Keratinocyte (primary cell): ENCODE measurements at regions not wholly inside any gene's neighbourhood (a gene's known extent, or its start where the extent isn't known, plus 50 kb on each side); places are given as distances from the start of the nearest gene placed in this dataset.

Experiments used
- DNase-seq: peaks from one replicate; pipeline ENCODE4 v3.0.0-alpha.2; 2011; ENCODE audit warnings: low read depth, missing footprints, low spot score
- FAIRE-seq: peaks from 2 replicates; lab custom pipeline; 2011; peaks lifted over from hg19 to GRCh38; lab: Jason Lieb, UNC
- H2AFZ ChIP-seq: 2 replicates; pipeline ENCODE4 v1.6.0; 2012; ENCODE audit warnings: low read length, control low read depth, inconsistent platforms; ENCODE audit not compliant: control insufficient read depth
- H3K27ac ChIP-seq: 2 replicates; pipeline ENCODE4 v1.5.1; 2011; ENCODE audit warnings: low read length; ENCODE audit not compliant: control insufficient read depth, insufficient read depth
- H3K27me3 ChIP-seq: 3 replicates; pipeline ENCODE4 v1.6.0; 2011; ENCODE audit warnings: low read length; ENCODE audit not compliant: control insufficient read depth, insufficient read depth; ENCODE audit errors: extremely low read depth
- H3K36me3 ChIP-seq, 2 experiments: 2 replicates in 1 of 2; 3 replicates in 1 of 2; pipeline ENCODE4 v1.5.1; 2011; ENCODE audit warnings: low read length in 2 of 2, mild to moderate bottlenecking in 1 of 2; ENCODE audit not compliant: control insufficient read depth in 2 of 2, insufficient read depth in 2 of 2; ENCODE audit errors: extremely low read depth in 1 of 2
- H3K4me1 ChIP-seq: 3 replicates; pipeline ENCODE4 v1.5.1; 2011; ENCODE audit warnings: low read length; ENCODE audit not compliant: control insufficient read depth, insufficient read depth; ENCODE audit errors: extremely low read depth
- H3K4me2 ChIP-seq: 3 replicates; pipeline ENCODE4 v1.6.0; 2011; ENCODE audit warnings: low read depth, low read length; ENCODE audit not compliant: control insufficient read depth, insufficient read depth; ENCODE audit errors: extremely low read depth
- H3K4me3 ChIP-seq, 3 experiments: fragments of 200-600 bp in 1 of 3; sonication (generic) in 1 of 3; 2 replicates in 2 of 3; 3 replicates in 1 of 3; pipeline ENCODE4 v1.5.1; 2011 to 2016; ENCODE audit warnings: low read length in 3 of 3, mild to moderate bottlenecking in 3 of 3, control low read depth in 2 of 3, inconsistent platforms in 1 of 3, low read depth in 1 of 3, mixed read lengths in 1 of 3, mixed run types in 1 of 3, moderate library complexity in 1 of 3; ENCODE audit not compliant: control insufficient read depth in 2 of 3, insufficient read depth in 2 of 3; ENCODE audit errors: extremely low read depth in 1 of 3
- H3K79me2 ChIP-seq: 2 replicates; pipeline ENCODE4 v1.6.0; 2012; ENCODE audit warnings: low read length; ENCODE audit not compliant: control insufficient read depth, insufficient read depth
- H3K9ac ChIP-seq: 3 replicates; pipeline ENCODE4 v1.6.0; 2011; ENCODE audit warnings: low read length; ENCODE audit not compliant: control insufficient read depth, insufficient read depth; ENCODE audit errors: extremely low read depth
- H3K9me1 ChIP-seq: 3 replicates; pipeline ENCODE4 v1.6.0; 2011; ENCODE audit warnings: low read length; ENCODE audit not compliant: control insufficient read depth, insufficient read depth; ENCODE audit errors: extremely low read depth
- H3K9me3 ChIP-seq: 2 replicates; pipeline ENCODE4 v1.5.1; 2012; ENCODE audit warnings: low read depth, low read length; ENCODE audit not compliant: control insufficient read depth
- H4K20me1 ChIP-seq: 3 replicates; pipeline ENCODE4 v1.6.0; 2011; ENCODE audit warnings: low read length; ENCODE audit not compliant: control insufficient read depth, insufficient read depth; ENCODE audit errors: extremely low read depth
- CTCF ChIP-seq, 3 experiments: IDR thresholded peaks in 1 of 3; conservative IDR thresholded peaks in 1 of 3; optimal IDR thresholded peaks in 1 of 3; 2 replicates in 2 of 3; 3 replicates in 1 of 3; pipeline versions ENCODE3 to v1.5.1; 2011; ENCODE audit warnings: low read length in 3 of 3, mild to moderate bottlenecking in 3 of 3, moderate library complexity in 2 of 3, control low read depth in 1 of 3, inconsistent platforms in 1 of 3; ENCODE audit not compliant: insufficient read depth in 2 of 3; ENCODE audit errors: extremely low read depth in 1 of 3
- EZH2 ChIP-seq: IDR thresholded peaks from one replicate; pipeline ENCODE4 v1.6.1; 2012; ENCODE audit warnings: inconsistent platforms, mild to moderate bottlenecking, low read length, moderate library complexity
- dilution Hi-C: fragments of 300-500 bp; cut with MboI; formaldehyde crosslinking; loops from one replicate; pipeline ENCODE4 v1.7.0; 2020; ENCODE audit warnings: low sequenced_read_pairs; ENCODE audit not compliant: extremely low pct_ligation_motif_present

- H3K79me2 ChIP-seq, result no peaks in the 10 kb centered on the region
- H3K27me3 ChIP-seq, result no peaks in the 10 kb centered on the region
- TF ChIP-seq CTCF (optimal IDR thresholded peaks at IDR 0.05 in 1 of 3, IDR thresholded peaks at IDR 0.05 in 1 of 3, conservative IDR thresholded peaks at IDR 0.05 in 1 of 3; ENCODE audit: extremely low read depth in 1 of 3, insufficient read depth in 2 of 3, low read length in 3 of 3), result no peak
- no peak for TF ChIP-seq EZH2
- H3K9ac ChIP-seq, result no peak overlapping the region
- DNase-seq (no peak), FAIRE-seq (no peak)
- H3K4me2 ChIP-seq, result no peak overlapping the region
- no peak overlapping the region for H3K4me3 ChIP-seq
- no peak overlapping the region for H2AFZ ChIP-seq
- H3K36me3 ChIP-seq, result no peaks in the 10 kb centered on the region
- no peak overlapping the region for H3K27ac ChIP-seq
- no peaks in the 10 kb centered on the region for H3K9me1 ChIP-seq
- no peaks in the 10 kb centered on the region for H3K4me1 ChIP-seq
- no peaks in the 10 kb centered on the region for H3K9me3 ChIP-seq
- H4K20me1 ChIP-seq, result no peaks in the 10 kb centered on the region
- dilution Hi-C loops, result no loop called here
Measured at GRCh38 chr2:22838461-22838860, 546.5 kb upstream of the KLHL29 start.

DNA sequence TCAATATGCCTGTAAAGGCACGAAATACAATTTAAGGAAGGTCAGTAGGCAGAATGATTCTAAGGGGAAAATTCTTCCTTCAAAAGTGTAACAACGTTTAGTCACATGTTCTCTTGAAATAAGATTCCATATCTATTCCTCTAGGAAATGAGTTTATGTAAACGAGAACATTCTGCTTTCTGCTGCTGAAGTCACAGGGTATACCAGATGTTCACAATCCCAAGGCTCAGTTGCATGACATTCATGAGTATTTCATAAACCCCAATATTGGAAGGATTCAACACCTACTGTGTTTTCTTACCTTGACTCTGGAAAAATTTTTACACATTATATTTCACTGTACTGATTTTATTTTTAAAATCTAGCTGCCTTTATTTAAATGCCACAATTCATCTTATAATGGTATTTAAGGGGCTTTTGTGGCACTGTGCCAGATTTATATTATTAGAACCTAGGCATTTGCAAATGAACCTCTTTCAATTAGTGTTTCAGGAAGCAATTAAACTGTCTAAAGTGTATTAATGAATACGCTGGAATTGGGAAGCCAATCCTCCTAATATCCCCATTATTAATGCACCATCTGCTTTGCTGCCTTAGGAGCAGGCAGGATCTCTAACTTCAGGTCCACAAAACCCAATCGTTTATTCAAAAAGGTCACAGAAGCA lies 542.6 kb upstream of the KLHL29 start:
- Histone ChIP-seq H3K27ac (no peak overlapping the region), H3K4me3 (no peak overlapping the region), H3K36me3 (no peaks in the 10 kb centered on the region), H4K20me1 (no peaks in the 10 kb centered on the region), H3K27me3 (no peaks in the 10 kb centered on the region), H3K9me3 (no peaks in the 10 kb centered on the region), H3K9ac (no peak overlapping the region), H3K4me2 (no peak overlapping the region), H3K79me2 (no peaks in the 10 kb centered on the region), H3K4me1 (no peaks in the 10 kb centered on the region), H3K9me1 (no peaks in the 10 kb centered on the region), H2AFZ (no peak overlapping the region)
- no peak for DNase-seq
- TF ChIP-seq CTCF (optimal IDR thresholded peaks at IDR 0.05 in 1 of 3, IDR thresholded peaks at IDR 0.05 in 1 of 3, conservative IDR thresholded peaks at IDR 0.05 in 1 of 3; ENCODE audit: extremely low read depth in 1 of 3, insufficient read depth in 2 of 3, low read length in 3 of 3), result no peak
- TF ChIP-seq EZH2, result no peak
- dilution Hi-C loops, result no loop called here
- no peak for FAIRE-seq
